GM12872 (cell line): ENCODE measurements at regions not wholly inside any gene's neighbourhood (a gene's known extent, or its start where the extent isn't known, plus 50 kb on each side); places are given as distances from the start of the nearest gene placed in this dataset.

ENCODE experiments used
- TF ChIP-seq, protein P1 (sequence below): IDR thresholded peaks from 3 replicates; pipeline ENCODE4 v1.5.1; 2011; ENCODE audit warnings: low read depth, mild to moderate bottlenecking, low read length, moderate library complexity; ENCODE audit not compliant: insufficient read depth

- TF ChIP-seq, protein P1, sequence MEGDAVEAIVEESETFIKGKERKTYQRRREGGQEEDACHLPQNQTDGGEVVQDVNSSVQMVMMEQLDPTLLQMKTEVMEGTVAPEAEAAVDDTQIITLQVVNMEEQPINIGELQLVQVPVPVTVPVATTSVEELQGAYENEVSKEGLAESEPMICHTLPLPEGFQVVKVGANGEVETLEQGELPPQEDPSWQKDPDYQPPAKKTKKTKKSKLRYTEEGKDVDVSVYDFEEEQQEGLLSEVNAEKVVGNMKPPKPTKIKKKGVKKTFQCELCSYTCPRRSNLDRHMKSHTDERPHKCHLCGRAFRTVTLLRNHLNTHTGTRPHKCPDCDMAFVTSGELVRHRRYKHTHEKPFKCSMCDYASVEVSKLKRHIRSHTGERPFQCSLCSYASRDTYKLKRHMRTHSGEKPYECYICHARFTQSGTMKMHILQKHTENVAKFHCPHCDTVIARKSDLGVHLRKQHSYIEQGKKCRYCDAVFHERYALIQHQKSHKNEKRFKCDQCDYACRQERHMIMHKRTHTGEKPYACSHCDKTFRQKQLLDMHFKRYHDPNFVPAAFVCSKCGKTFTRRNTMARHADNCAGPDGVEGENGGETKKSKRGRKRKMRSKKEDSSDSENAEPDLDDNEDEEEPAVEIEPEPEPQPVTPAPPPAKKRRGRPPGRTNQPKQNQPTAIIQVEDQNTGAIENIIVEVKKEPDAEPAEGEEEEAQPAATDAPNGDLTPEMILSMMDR = no peak
Measured at GRCh38 chr5:42302186-42302585, 121.1 kb upstream of the GHR start.

DNA sequence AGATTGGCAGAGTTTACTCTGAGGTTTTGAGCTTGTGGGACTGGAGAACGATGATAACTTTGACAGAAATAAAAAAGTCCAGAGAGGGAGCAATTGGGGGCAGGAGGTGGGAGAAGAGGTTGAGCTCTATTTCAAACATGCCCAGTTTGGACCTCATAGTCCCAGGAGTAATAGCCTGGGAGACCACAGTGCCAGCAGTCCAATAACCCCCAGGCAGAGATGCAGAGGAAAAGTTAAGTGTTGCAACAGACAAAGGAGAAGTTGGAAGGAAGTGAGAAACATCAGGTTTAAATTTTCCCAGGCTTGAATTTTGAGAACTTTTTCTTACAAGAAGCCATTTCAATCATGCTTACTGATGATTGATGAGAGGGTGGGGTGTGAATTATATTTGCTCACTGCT is 117.0 kb upstream of the GHR start:
- TF ChIP-seq, protein P1 = no peak

GRCh38 chr5:42309865-42310264 is 113.4 kb upstream of the GHR start:
- TF ChIP-seq, protein P1 = no peak

- TF ChIP-seq, protein P1 = no peak
Measured at GRCh38 chr5:42315214-42315613, 108.0 kb upstream of the GHR start.

GRCh38 chr5:42317575-42317974 is 105.7 kb upstream of the GHR start:
- TF ChIP-seq, protein P1 = no peak

- TF ChIP-seq, protein P1 = no peak
Measured at GRCh38 chr5:42321785-42322184, 101.5 kb upstream of the GHR start.

DNA sequence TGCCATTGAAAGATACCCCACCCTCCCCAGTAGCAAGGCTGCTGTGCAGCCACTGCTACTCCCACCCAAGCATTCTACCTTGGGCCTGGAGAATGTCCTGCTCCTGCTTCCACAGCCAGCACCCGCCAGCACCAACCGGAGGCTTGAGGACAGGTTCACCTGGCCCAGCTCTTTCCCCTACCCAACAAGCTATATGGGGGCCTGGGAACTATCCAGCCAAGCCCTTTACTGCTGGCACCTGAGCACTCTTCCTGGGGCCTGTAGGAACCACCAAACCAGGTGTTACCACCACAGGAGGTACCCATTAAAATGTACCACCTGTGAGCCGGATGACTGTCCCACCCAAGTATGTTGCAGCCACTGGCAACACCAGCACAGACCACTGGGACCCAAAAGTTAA is 86.1 kb upstream of the GHR start:
- TF ChIP-seq, protein P1 = no peak

DNA sequence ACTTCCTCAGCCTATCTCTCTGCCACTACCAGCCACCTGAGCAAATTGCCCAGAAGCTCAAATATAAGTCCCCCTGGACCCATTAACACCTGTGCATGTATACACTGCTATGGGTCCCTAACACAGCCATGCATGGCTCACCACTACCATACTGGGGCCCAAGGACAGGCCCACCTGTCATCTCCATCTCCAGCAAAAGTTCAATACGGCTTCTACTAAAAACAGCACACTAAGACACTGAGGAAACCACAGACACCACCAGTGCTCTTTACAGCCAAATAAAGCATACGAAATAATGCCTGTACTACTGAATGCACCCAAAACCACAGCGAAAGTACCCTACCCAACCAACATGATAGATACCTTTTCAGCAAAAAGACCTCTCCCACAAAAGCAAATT is 85.6 kb upstream of the GHR start:
- TF ChIP-seq, protein P1 = no peak
